Panc1 (cell line): ENCODE measurements at regions not wholly inside any gene's neighbourhood (a gene's known extent, or its start where the extent isn't known, plus 50 kb on each side); places are given as distances from the start of the nearest gene placed in this dataset.

Source experiments
- ATAC-seq: fragments of 200-7000 bp; cut with Tn5 transposase; 2 replicates; pipeline ENCODE4 v1.9.1; 2020; ENCODE audit warnings: mild to moderate bottlenecking, moderate library complexity
- BruUV-seq: library from RNA; stranded (reverse); fragments of 400-500 nt; replicated peaks from 2 replicates; lab custom pipeline; 2021; lab: Mats Ljungman, UMichigan
- CTCF ChIA-PET: fragments of 300-600 bp; sonication (Branson Sonifier 250); formaldehyde crosslinking; loops from one replicate; lab custom pipeline; 2022; ENCODE audit warnings: antibody characterized with exemption; lab: Charles Lee
- POLR2A ChIA-PET: fragments of 300-600 bp; sonication (Branson Sonifier 250); formaldehyde crosslinking; loops from one replicate; lab custom pipeline; 2022; ENCODE audit warnings: antibody characterized with exemption; lab: Charles Lee
- DNase-seq: peaks from one replicate; pipeline ENCODE4 v3.0.0-alpha.2; 2010; ENCODE audit warnings: low read depth, low spot score
- H3K27ac ChIP-seq: 2 replicates; pipeline ENCODE4 v1.5.1; 2011; ENCODE audit warnings: mild to moderate bottlenecking, low read length, inconsistent platforms
- H3K27me3 ChIP-seq: fragments of 200-500 bp; sonication (Bioruptor generic); 2 replicates; pipeline ENCODE4 v1.6.0; 2014; ENCODE audit warnings: low read length, inconsistent platforms; ENCODE audit not compliant: control insufficient read depth, insufficient read depth
- H3K36me3 ChIP-seq: fragments of 200-500 bp; sonication (Bioruptor generic); 2 replicates; pipeline ENCODE4 v1.5.1; 2014; ENCODE audit warnings: inconsistent platforms, mild to moderate bottlenecking, low read length, moderate library complexity; ENCODE audit not compliant: control insufficient read depth, insufficient read depth
- H3K4me1 ChIP-seq: 2 replicates; pipeline ENCODE4 v1.5.1; 2011; ENCODE audit warnings: inconsistent platforms, mild to moderate bottlenecking, low read length, moderate library complexity; ENCODE audit not compliant: control insufficient read depth, insufficient read depth
- H3K4me3 ChIP-seq, 2 experiments: 2 replicates each; pipeline ENCODE4 v1.5.1; 2011 to 2012; ENCODE audit warnings: low read depth in 2 of 2, low read length in 2 of 2, mild to moderate bottlenecking in 2 of 2, inconsistent platforms in 1 of 2, moderate library complexity in 1 of 2
- H3K9me3 ChIP-seq: fragments of 200-500 bp; sonication (Bioruptor generic); 2 replicates; pipeline ENCODE4 v1.5.1; 2014; ENCODE audit warnings: low read depth, mild to moderate bottlenecking, inconsistent platforms, low read length, moderate library complexity; ENCODE audit not compliant: control insufficient read depth, insufficient read depth
- CTCF ChIP-seq: fragments of 450-650 bp; IDR thresholded peaks from 2 replicates; pipeline ENCODE4 v1.5.1; 2017; ENCODE audit warnings: mild to moderate bottlenecking
- POLR2AphosphoS5 ChIP-seq: IDR thresholded peaks from 2 replicates; pipeline ENCODE4 v1.6.1; 2012; ENCODE audit warnings: mild to moderate bottlenecking, low read depth, low read length, moderate library complexity
- REST ChIP-seq, 2 experiments: IDR thresholded peaks; 2 replicates each; pipeline ENCODE4 v1.6.1; 2011 to 2012; ENCODE audit warnings: low read depth in 2 of 2, control low read depth in 1 of 2, low read length in 1 of 2, mild to moderate bottlenecking in 1 of 2, moderate library complexity in 1 of 2; ENCODE audit not compliant: insufficient read depth in 1 of 2
- SIN3A ChIP-seq: IDR thresholded peaks from 2 replicates; pipeline ENCODE4 v1.6.1; 2012; ENCODE audit warnings: low read depth, mild to moderate bottlenecking, low read length, moderate library complexity, borderline replicate concordance; ENCODE audit not compliant: insufficient read depth
- TCF7L2 ChIP-seq: IDR thresholded peaks from 2 replicates; pipeline ENCODE4 v1.6.1; 2011; ENCODE audit warnings: mild to moderate bottlenecking, low read depth, low read length, inconsistent platforms
- in situ Hi-C: cut with HindIII; loops from 2 replicates; pipeline ENCODE4 v1.10.0; 2016; ENCODE audit warnings: low sequenced_read_pairs, low pct_unique_long_range_greater_than_20kb
- intact Hi-C: fragments of 100-400 bp; cut with micrococcal nuclease; formaldehyde crosslinking; loops from one replicate; pipeline ENCODE4 v1.10.0; 2022; ENCODE audit not compliant: unreplicated experiment

GRCh38 chr1:194929357-194929756, 1678.9 kb downstream of the KCNT2 start:
- BruUV-seq = no TSS peak
- Histone ChIP-seq H3K4me1 (no peaks in the 10 kb centered on the region), H3K9me3 (no peaks in the 10 kb centered on the region), H3K27me3 (no peaks in the 10 kb centered on the region), H3K4me3 (no peak overlapping the region), H3K36me3 (no peaks in the 10 kb centered on the region), H3K27ac (no peak overlapping the region)
- ChIA-PET CTCF (no interaction called here), POLR2A (no interaction called here)
- intact Hi-C loops = no loop called here
- in situ Hi-C loops = no loop called here
- DNase-seq (no peak), ATAC-seq (no peak)
- no peak for TF ChIP-seq TCF7L2
- TF ChIP-seq SIN3A = no peak
- no peak for TF ChIP-seq CTCF
- no peak for TF ChIP-seq REST (IDR thresholded peaks at IDR 0.05; ENCODE audit: insufficient read depth in 1 of 2, low read depth in 2 of 2, low read length in 1 of 2)
- TF ChIP-seq POLR2AphosphoS5 = no peak

- BruUV-seq = no TSS peak
- ChIA-PET POLR2A (no interaction called here), CTCF (no interaction called here)
- no peak overlapping the region for H3K27ac ChIP-seq
- no peak for ATAC-seq
- no peaks in the 10 kb centered on the region for H3K36me3 ChIP-seq
- in situ Hi-C loops = no loop called here
- DNase-seq = no peak
- no peaks in the 10 kb centered on the region for H3K4me1 ChIP-seq
- no peaks in the 10 kb centered on the region for H3K9me3 ChIP-seq
- TF ChIP-seq SIN3A (no peak), TCF7L2 (no peak), POLR2AphosphoS5 (no peak), REST (IDR thresholded peaks at IDR 0.05; ENCODE audit: insufficient read depth in 1 of 2, low read depth in 2 of 2, low read length in 1 of 2) (no peak), CTCF (no peak)
- intact Hi-C loops = no loop called here
- H3K4me3 ChIP-seq = no peak overlapping the region
- H3K27me3 ChIP-seq = no peaks in the 10 kb centered on the region
Observed at GRCh38 chr1:194919146-194919545, 1689.1 kb downstream of the KCNT2 start.
